ENCODE measurements at regions not wholly inside any gene's neighbourhood (a gene's known extent, or its start where the extent isn't known, plus 50 kb on each side); places are given as distances from the start of the nearest gene placed in this dataset.

GRCh38 chr16:5763176-5763575, 665.6 kb upstream of the EEF2KMT start:
- no peak overlapping the region for H3K4me3 ChIP-seq
- H3K27me3 ChIP-seq, result no peaks in the 10 kb centered on the region
- in situ Hi-C loops (cut with MboI; ENCODE audit: low pct_ligation_motif_present in 1 of 4, low pct_unique_long_range_greater_than_20kb in 1 of 4, low sequenced_read_pairs in 3 of 4), result no loop called here
- no peak overlapping the region for H3K27ac ChIP-seq
- H3K9me3 ChIP-seq, result no peaks in the 10 kb centered on the region
- 77 to 86% methylated on average over 4 to 11 of the region's 11 CpGs for WGBS, 2 donors (ENCODE audit: low coverage in 1 of 2)
- no peaks in the 10 kb centered on the region for H3K4me1 ChIP-seq
- no peaks in the 10 kb centered on the region for H3K36me3 ChIP-seq
- intact Hi-C loops (cut with DNase I; ENCODE audit: low total_unique reads), result no loop called here
- DNase-seq, result no peak
- TF ChIP-seq POLR2A (IDR thresholded peaks at IDR 0.05), result no peak
- TF ChIP-seq EP300 (IDR thresholded peaks at IDR 0.05; ENCODE audit: low read depth), result no peak
- TF ChIP-seq POLR2AphosphoS5 (IDR thresholded peaks at IDR 0.05), result no peak
- no peak for TF ChIP-seq CTCF (IDR thresholded peaks at IDR 0.05)

- in situ Hi-C loops (cut with MboI; ENCODE audit: low pct_ligation_motif_present in 1 of 4, low pct_unique_long_range_greater_than_20kb in 1 of 4, low sequenced_read_pairs in 3 of 4) (no loop called here), intact Hi-C loops (cut with DNase I; ENCODE audit: low total_unique reads) (no loop called here)
- Histone ChIP-seq H3K27me3 (no peaks in the 10 kb centered on the region), H3K9me3 (no peaks in the 10 kb centered on the region), H3K27ac (no peak overlapping the region), H3K36me3 (no peaks in the 10 kb centered on the region), H3K4me3 (no peak overlapping the region), H3K4me1 (no peaks in the 10 kb centered on the region)
- 74 to 85% methylated on average over 10 of the region's 10 CpGs for WGBS, 2 donors (ENCODE audit: low coverage in 1 of 2)
- no peak for TF ChIP-seq EP300 (IDR thresholded peaks at IDR 0.05; ENCODE audit: low read depth)
- TF ChIP-seq CTCF (IDR thresholded peaks at IDR 0.05), result no peak
- TF ChIP-seq POLR2AphosphoS5 (IDR thresholded peaks at IDR 0.05), result no peak
- TF ChIP-seq POLR2A (IDR thresholded peaks at IDR 0.05), result no peak
- no peak for DNase-seq
Observed at GRCh38 chr16:5762362-5762761, 664.8 kb upstream of the EEF2KMT start.

GRCh38 chr16:5761592-5761991, 664.0 kb upstream of the EEF2KMT start:
- DNase-seq, result no peak
- no peaks in the 10 kb centered on the region for H3K36me3 ChIP-seq
- no peaks in the 10 kb centered on the region for H3K9me3 ChIP-seq
- no peak overlapping the region for H3K27ac ChIP-seq
- intact Hi-C loops (cut with DNase I; ENCODE audit: low total_unique reads) (no loop called here), in situ Hi-C loops (cut with MboI; ENCODE audit: low pct_ligation_motif_present in 1 of 4, low pct_unique_long_range_greater_than_20kb in 1 of 4, low sequenced_read_pairs in 3 of 4) (no loop called here)
- H3K4me1 ChIP-seq, result no peaks in the 10 kb centered on the region
- H3K27me3 ChIP-seq, result no peaks in the 10 kb centered on the region
- TF ChIP-seq CTCF (IDR thresholded peaks at IDR 0.05) (no peak), POLR2A (IDR thresholded peaks at IDR 0.05) (no peak), POLR2AphosphoS5 (IDR thresholded peaks at IDR 0.05) (no peak)
- 17 to 52% methylated on average over 1 to 2 of the region's 2 CpGs for WGBS, 2 donors (ENCODE audit: low coverage in 1 of 2)
- H3K4me3 ChIP-seq, result no peak overlapping the region

- no peak for DNase-seq
- H3K36me3 ChIP-seq, result no peaks in the 10 kb centered on the region
- intact Hi-C loops (cut with DNase I; ENCODE audit: low total_unique reads) (no loop called here), in situ Hi-C loops (cut with MboI; ENCODE audit: low pct_ligation_motif_present in 1 of 4, low pct_unique_long_range_greater_than_20kb in 1 of 4, low sequenced_read_pairs in 3 of 4) (no loop called here)
- no peaks in the 10 kb centered on the region for H3K27me3 ChIP-seq
- H3K9me3 ChIP-seq, result no peaks in the 10 kb centered on the region
- no peak overlapping the region for H3K4me3 ChIP-seq
- TF ChIP-seq CTCF (IDR thresholded peaks at IDR 0.05) (no peak), POLR2AphosphoS5 (IDR thresholded peaks at IDR 0.05) (no peak), EP300 (IDR thresholded peaks at IDR 0.05; ENCODE audit: low read depth) (no peak)
- H3K27ac ChIP-seq, result no peak overlapping the region
- WGBS, 2 donors (ENCODE audit: low coverage in 1 of 2), result 69 to 83% methylated on average over 4 of the region's 4 CpGs
- no peaks in the 10 kb centered on the region for H3K4me1 ChIP-seq
Observed at GRCh38 chr16:5758281-5758680, 660.7 kb upstream of the EEF2KMT start.

All from transverse colon (tissue), 4 donors.